ENCODE measurements at regions not wholly inside any gene's neighbourhood (a gene's known extent, or its start where the extent isn't known, plus 50 kb on each side); places are given as distances from the start of the nearest gene placed in this dataset.

DNA sequence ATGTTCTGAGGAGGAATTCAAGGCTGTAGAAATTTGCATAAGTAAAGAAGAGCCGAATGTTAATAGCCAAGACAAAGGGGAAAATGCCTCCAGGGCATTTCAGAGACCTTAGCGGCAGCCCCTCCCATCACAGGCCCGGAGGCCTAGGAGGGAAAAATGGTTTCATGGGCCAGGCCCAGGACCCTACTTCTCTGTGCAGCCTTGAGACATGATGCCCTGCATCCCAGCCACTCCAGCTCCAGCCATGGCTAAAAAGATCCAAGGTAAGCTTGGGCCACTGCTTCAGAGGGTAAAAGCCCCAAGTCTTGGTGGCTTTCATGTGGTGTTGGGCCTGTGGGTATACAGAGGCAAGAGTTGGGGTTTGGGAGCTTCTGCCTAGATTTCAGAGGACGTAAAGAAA lies 225.7 kb downstream of the ARHGAP12 start (continued):
- TF ChIP-seq ZNF462 (CRISPR knock-in tag; IDR thresholded peaks at IDR 0.05) (no peak), STAT1 (IDR thresholded peaks at IDR 0.05; ENCODE audit: unreplicated experiment) (no peak)

DNA sequence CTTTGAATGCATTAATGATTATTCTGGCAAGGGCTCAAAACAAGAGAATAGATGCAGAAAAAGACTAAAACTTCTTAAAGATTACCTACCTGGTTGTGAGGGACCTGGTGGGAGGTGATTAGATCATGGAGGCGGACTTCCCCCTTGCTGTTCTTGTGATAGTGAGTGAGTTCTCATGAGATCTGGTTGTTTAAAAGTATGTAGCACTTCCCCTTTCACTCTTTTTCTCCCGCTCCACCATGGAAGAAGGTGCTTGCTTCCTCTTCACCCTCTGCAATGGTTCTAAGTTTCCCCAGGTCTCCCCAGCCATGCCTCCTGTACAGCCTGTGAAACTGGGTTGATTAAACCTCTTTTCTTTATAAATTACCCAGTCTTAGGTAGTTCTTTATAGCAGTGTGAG lies 226.6 kb downstream of the ARHGAP12 start:
- Histone ChIP-seq H3K36me3 (ENCODE audit: insufficient read depth) (peaks cover 9% of the 10 kb centered on the region; the same call in 1 of the 2 replicates), H3K27me3 (ENCODE audit: insufficient read depth) (no peaks in the 10 kb centered on the region), H3K9me2 (ENCODE audit: insufficient read depth) (no peaks in the 10 kb centered on the region; the same call in 1 of the 2 replicates), H3K27ac (ENCODE audit: low read depth) (no peak overlapping the region), H2AFZ (no peak overlapping the region), H3K79me2 (replicated peaks; ENCODE audit: insufficient read depth) (no peaks in the 10 kb centered on the region), H3F3A (replicated peaks; ENCODE audit: low read depth) (no peaks in the 10 kb centered on the region), H3K4me3 (no peak overlapping the region), H4K20me1 (replicated peaks; ENCODE audit: insufficient read depth) (no peaks in the 10 kb centered on the region), H3K4me2 (no peak overlapping the region), H3K4me1 (ENCODE audit: insufficient read depth) (no peaks in the 10 kb centered on the region; the same call in 1 of the 2 replicates)
- DNase-seq (ENCODE audit: low spot score) = no peak
- H3K9me3 Mint-ChIP-seq = peaks cover 49% of the 10 kb centered on the region
- ATAC-seq = no peak
- H3K36me3 Mint-ChIP-seq (ENCODE audit: low read depth) = peaks cover 49% of the 10 kb centered on the region
- no peak overlapping the region for H3K4me3 Mint-ChIP-seq
- peaks cover 12% of the 10 kb centered on the region for H3K4me1 Mint-ChIP-seq
- no peak overlapping the region for H3K27ac Mint-ChIP-seq
- peaks cover 12% of the 10 kb centered on the region for H3K27me3 Mint-ChIP-seq (ENCODE audit: insufficient read depth, low read depth, poor library complexity)
- TF ChIP-seq ETS1 (IDR thresholded peaks at IDR 0.05) = no peak
- no peak for TF ChIP-seq POLR2AphosphoS5 (IDR thresholded peaks at IDR 0.05; ENCODE audit: low read depth)
- no peak for TF ChIP-seq JUNB (IDR thresholded peaks at IDR 0.05; ENCODE audit: unreplicated experiment)
- no peak for TF ChIP-seq STAT1 (IDR thresholded peaks at IDR 0.05; ENCODE audit: unreplicated experiment)
- no peak for TF ChIP-seq ZNF462 (CRISPR knock-in tag; IDR thresholded peaks at IDR 0.05)
- no peak for TF ChIP-seq NANOG (IDR thresholded peaks at IDR 0.05; ENCODE audit: borderline replicate concordance)
- no peak for TF ChIP-seq CREB1 (CRISPR knock-in tag; IDR thresholded peaks at IDR 0.05; ENCODE audit: low read depth)
- TF ChIP-seq ZNF114 (CRISPR knock-in tag; IDR thresholded peaks at IDR 0.05) = no peak
- TF ChIP-seq EZH2 (IDR thresholded peaks at IDR 0.05; ENCODE audit: low read depth, unreplicated experiment) = no peak

All from GM23338 (cell line).